ENCODE measurements at regions not wholly inside any gene's neighbourhood (a gene's known extent, or its start where the extent isn't known, plus 50 kb on each side); places are given as distances from the start of the nearest gene placed in this dataset.

- no peaks in the 10 kb centered on the region for H3K4me1 Mint-ChIP-seq
- no peak for ATAC-seq (replicated peaks)
- peaks cover 5 to 10% of the 10 kb centered on the region in 2 donors for H3K27me3 Mint-ChIP-seq
- DNase-seq: no peak
- H3K27ac Mint-ChIP-seq: no peak overlapping the region
- H3K4me3 Mint-ChIP-seq: no peak overlapping the region
- H3K9me3 Mint-ChIP-seq: no peaks in the 10 kb centered on the region
- H3K36me3 Mint-ChIP-seq: no peaks in the 10 kb centered on the region
Measured at GRCh38 chr18:46374850-46375249, 270.7 kb downstream of the HAUS1 start.

DNA sequence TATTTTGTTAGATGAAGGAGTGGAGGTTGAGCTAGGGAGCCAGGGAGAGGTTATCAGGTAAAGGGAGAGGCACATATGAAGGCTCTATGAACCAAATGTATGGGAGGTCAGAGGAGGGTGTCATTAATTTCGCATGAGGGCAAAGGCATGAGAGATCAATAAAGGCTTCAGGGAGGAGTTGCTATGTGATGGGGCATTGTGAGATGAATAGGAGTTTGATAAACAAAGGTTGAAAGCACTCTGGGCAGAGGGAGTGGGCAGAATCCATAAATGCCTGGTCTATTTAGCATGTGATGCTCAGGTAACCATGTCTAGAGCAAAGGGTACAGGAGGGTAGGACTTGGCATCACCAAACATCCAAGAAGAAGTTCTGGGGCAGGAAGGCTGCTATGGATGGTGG lies 273.4 kb downstream of the HAUS1 start:
- no peak overlapping the region for H3K27ac Mint-ChIP-seq
- H3K27me3 Mint-ChIP-seq: peaks cover 5 to 10% of the 10 kb centered on the region in 2 donors
- ATAC-seq (replicated peaks) (no peak), DNase-seq (no peak)
- H3K9me3 Mint-ChIP-seq: no peaks in the 10 kb centered on the region
- H3K4me1 Mint-ChIP-seq: no peaks in the 10 kb centered on the region
- no peaks in the 10 kb centered on the region for H3K36me3 Mint-ChIP-seq
- H3K4me3 Mint-ChIP-seq: no peak overlapping the region

- ATAC-seq (replicated peaks): no peak
- Mint-ChIP-seq H3K27ac (no peak overlapping the region), H3K27me3 (peaks cover 5 to 10% of the 10 kb centered on the region in 2 donors), H3K4me1 (no peaks in the 10 kb centered on the region), H3K4me3 (no peak overlapping the region), H3K9me3 (no peaks in the 10 kb centered on the region), H3K36me3 (no peaks in the 10 kb centered on the region)
- DNase-seq: no peak
Measured at GRCh38 chr18:46378126-46378863, 274.1 kb downstream of the HAUS1 start.

GRCh38 chr18:46378864-46379207 lies 274.7 kb downstream of the HAUS1 start:
- Mint-ChIP-seq H3K27ac (no peak overlapping the region), H3K9me3 (no peaks in the 10 kb centered on the region), H3K36me3 (no peaks in the 10 kb centered on the region), H3K4me1 (no peaks in the 10 kb centered on the region), H3K4me3 (no peak overlapping the region), H3K27me3 (peaks cover 5 to 10% of the 10 kb centered on the region in 2 donors)
- DNase-seq (no peak), ATAC-seq (replicated peaks) (no peak)

- ATAC-seq (replicated peaks) (no peak), DNase-seq (no peak)
- Mint-ChIP-seq H3K27me3 (peaks cover 1 to 10% of the 10 kb centered on the region in 2 donors), H3K36me3 (no peaks in the 10 kb centered on the region), H3K27ac (no peak overlapping the region), H3K4me3 (no peak overlapping the region), H3K4me1 (no peaks in the 10 kb centered on the region), H3K9me3 (no peaks in the 10 kb centered on the region)
Measured at GRCh38 chr18:46379323-46379950, 275.3 kb downstream of the HAUS1 start.

DNA sequence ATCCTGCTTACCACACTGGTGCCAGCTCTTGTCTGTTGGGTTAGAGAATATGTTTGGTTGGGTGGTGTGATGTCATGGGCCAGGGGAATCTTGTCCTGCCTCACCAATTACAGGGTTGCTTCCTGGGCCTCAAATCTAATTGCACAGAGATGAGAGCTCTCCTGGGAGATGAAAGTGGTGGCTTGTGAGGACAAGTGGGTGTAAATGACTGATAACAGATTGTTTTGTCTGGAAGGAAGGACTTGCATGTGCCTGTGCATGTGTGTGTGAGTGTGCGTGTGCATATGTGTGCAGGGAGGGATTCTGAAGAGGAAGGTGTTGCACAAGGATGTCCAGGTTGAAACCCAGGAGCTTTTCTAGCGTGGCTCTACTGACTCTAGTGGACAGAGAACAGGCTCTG lies 271.9 kb downstream of the LOXHD1 start:
- Mint-ChIP-seq H3K9me3 (no peaks in the 10 kb centered on the region), H3K27ac (no peak overlapping the region), H3K36me3 (no peaks in the 10 kb centered on the region), H3K4me1 (no peaks in the 10 kb centered on the region), H3K4me3 (no peak overlapping the region), H3K27me3 (peaks cover 0 to 9% of the 10 kb centered on the region in 2 donors)
- ATAC-seq (replicated peaks): no peak
- DNase-seq: no peak

DNA sequence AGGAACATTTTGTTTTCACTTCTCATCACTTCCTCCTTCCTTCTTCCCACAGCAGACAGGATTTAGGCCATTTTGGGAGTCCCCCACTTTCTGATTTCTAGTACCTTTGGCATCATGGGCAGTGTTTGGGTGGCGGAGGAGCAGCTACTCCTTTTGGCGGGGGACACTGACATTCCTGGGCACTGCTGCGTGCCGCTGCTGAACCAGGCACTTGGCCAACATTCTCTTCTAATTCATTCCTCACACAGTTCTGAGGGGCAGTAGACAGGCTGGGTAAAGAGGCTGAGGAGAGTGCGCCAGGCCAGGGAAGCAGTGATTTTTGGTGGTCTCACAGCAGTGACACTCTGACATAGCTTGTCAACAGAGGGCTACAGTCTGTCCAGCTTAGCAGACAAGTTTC lies 270.2 kb downstream of the LOXHD1 start:
- DNase-seq: no peak
- H3K9me3 Mint-ChIP-seq: no peaks in the 10 kb centered on the region
- no peak for ATAC-seq (replicated peaks)
- no peak overlapping the region for H3K27ac Mint-ChIP-seq
- H3K4me3 Mint-ChIP-seq: no peak overlapping the region
- H3K36me3 Mint-ChIP-seq: no peaks in the 10 kb centered on the region
- H3K4me1 Mint-ChIP-seq: no peaks in the 10 kb centered on the region
- H3K27me3 Mint-ChIP-seq: peaks cover 0 to 9% of the 10 kb centered on the region in 2 donors

GRCh38 chr18:46387441-46388131 lies 269.4 kb downstream of the LOXHD1 start:
- Mint-ChIP-seq H3K4me3 (no peak overlapping the region), H3K36me3 (no peaks in the 10 kb centered on the region), H3K27ac (no peak overlapping the region), H3K4me1 (no peaks in the 10 kb centered on the region), H3K9me3 (no peaks in the 10 kb centered on the region), H3K27me3 (peaks cover 0 to 9% of the 10 kb centered on the region in 2 donors)
- ATAC-seq (replicated peaks) (no peak), DNase-seq (no peak)

DNA sequence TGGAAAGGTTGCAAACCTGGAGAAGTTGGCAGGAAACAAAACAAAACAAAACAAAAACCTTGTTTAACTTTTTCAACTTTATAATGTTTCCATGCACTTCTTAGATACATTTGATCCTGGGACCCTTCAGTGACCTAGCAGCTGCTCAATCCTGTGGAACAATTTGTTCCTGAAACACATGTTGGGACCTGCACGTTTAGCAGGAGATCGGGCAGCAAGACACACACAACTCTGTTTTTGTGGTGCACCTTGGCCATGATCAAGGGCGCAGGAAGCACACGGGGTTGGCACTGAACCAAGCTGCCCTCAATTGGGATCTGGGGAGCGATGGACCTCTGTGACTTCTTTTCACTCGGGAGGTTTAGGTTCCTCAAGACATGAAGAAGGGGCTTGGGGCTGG lies 268.7 kb downstream of the LOXHD1 start:
- DNase-seq (no peak), ATAC-seq (replicated peaks) (no peak)
- H3K27ac Mint-ChIP-seq: no peak overlapping the region
- no peaks in the 10 kb centered on the region for H3K36me3 Mint-ChIP-seq
- no peaks in the 10 kb centered on the region for H3K9me3 Mint-ChIP-seq
- peaks cover 0 to 9% of the 10 kb centered on the region in 2 donors for H3K27me3 Mint-ChIP-seq
- H3K4me1 Mint-ChIP-seq: no peaks in the 10 kb centered on the region
- H3K4me3 Mint-ChIP-seq: no peak overlapping the region

DNA sequence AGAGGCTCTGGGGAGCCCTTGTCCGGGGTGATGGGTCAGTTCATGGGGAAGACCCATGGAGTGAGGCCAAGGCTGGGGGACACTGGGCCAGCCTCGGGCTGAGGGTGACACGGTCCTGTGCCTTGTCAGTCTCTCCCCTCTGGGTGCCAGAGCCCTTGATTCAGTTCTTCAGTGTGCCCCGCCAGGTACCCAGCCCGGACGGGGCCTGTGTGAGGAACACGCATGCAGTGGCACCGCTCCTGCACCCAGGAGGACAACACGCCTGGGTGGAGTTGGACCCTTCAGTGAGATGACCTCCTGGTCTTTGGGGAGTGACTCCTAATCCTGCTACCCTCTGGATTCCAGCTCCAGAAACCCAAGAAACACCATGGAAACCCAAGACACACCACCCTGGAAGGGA lies 264.4 kb downstream of the LOXHD1 start:
- Mint-ChIP-seq H3K9me3 (no peaks in the 10 kb centered on the region), H3K4me1 (peaks cover 3 to 4% of the 10 kb centered on the region in 2 donors), H3K27me3 (peaks cover 0 to 3% of the 10 kb centered on the region in 2 donors), H3K36me3 (no peaks in the 10 kb centered on the region), H3K4me3 (no peak overlapping the region), H3K27ac (no peak overlapping the region)
- ATAC-seq (replicated peaks): no peak
- DNase-seq: no peak

DNA sequence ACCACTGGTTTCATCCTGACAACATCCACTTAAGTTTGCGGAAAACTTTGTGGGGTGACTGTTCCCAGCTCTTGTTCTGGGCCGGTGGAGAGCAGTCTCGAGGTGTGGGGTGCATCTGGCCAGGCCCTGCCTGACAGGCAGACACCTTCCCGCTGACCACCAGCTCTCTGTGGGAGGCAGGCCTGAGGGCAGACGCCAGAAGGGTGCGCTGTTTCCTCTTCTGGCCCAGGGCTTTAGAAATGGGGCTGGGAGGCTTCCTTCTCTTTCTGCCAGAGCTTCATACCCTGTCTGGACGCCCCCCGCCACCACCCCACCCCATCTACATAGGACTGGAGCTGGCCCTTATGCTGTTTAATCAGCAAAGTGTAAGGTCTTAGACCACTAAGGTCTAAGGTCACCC lies 263.8 kb downstream of the LOXHD1 start:
- Mint-ChIP-seq H3K27me3 (peaks cover 0 to 9% of the 10 kb centered on the region in 2 donors), H3K36me3 (no peaks in the 10 kb centered on the region), H3K9me3 (no peaks in the 10 kb centered on the region), H3K4me1 (peaks cover 4 to 8% of the 10 kb centered on the region in 2 donors), H3K4me3 (no peak overlapping the region), H3K27ac (no peak overlapping the region)
- DNase-seq: no peak
- no peak for ATAC-seq (replicated peaks)

DNA sequence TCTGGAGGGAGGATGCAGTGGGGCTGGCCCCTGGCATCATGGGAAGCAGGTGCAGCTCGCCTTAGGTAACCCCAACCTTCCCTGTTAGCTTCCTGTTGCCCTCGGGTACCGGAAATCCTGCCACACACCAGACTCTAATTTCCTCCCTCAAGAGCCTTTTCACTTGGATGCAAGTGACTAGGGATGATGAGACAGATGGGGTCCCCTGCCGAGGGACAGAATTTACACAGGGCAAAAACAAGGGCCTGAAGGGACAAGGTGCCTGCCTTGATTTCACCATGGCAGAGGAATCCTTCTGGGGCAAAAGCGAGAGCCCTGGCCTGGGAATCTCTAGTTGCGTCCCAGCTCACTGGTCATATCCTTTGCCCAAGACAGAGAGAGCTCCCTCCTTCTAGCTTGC lies 263.1 kb downstream of the LOXHD1 start:
- H3K27ac Mint-ChIP-seq: no peak overlapping the region
- H3K4me3 Mint-ChIP-seq: no peak overlapping the region
- DNase-seq: no peak
- no peaks in the 10 kb centered on the region for H3K36me3 Mint-ChIP-seq
- H3K27me3 Mint-ChIP-seq: peaks cover 0 to 9% of the 10 kb centered on the region in 2 donors
- no peaks in the 10 kb centered on the region for H3K9me3 Mint-ChIP-seq
- no peak for ATAC-seq (replicated peaks)
- H3K4me1 Mint-ChIP-seq: peaks cover 4 to 9% of the 10 kb centered on the region in 2 donors

GRCh38 chr18:46395795-46396194 lies 261.2 kb downstream of the LOXHD1 start:
- Mint-ChIP-seq H3K36me3 (no peaks in the 10 kb centered on the region), H3K4me3 (no peak overlapping the region), H3K27me3 (peaks cover 7 to 16% of the 10 kb centered on the region in 2 donors), H3K4me1 (peaks cover 4 to 12% of the 10 kb centered on the region in 2 donors), H3K9me3 (no peaks in the 10 kb centered on the region), H3K27ac (no peak overlapping the region)
- ATAC-seq (replicated peaks) (no peak), DNase-seq (no peak)

DNA sequence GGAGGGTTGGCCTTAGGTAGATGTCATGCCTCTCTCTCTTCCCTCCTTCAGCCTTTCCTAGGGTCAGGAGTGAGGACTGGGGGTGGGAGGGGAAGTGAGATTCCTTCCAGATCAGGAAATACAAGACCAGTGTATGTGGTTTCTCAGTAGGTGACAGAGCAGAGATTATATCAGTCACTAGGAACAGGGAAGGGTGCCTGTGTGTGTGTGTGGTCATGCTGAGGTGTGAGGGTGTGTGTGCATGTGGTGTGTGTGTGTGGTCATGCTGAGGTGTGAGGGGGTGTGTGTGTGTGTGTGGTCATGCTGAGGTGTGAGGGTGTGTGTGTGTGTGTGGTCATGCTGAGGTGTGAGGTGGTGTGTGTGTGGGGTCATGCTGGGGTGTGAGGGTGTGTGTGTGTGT lies 259.8 kb downstream of the LOXHD1 start:
- Mint-ChIP-seq H3K9me3 (no peaks in the 10 kb centered on the region), H3K27me3 (peaks cover 7 to 16% of the 10 kb centered on the region in 2 donors), H3K27ac (no peak overlapping the region), H3K4me1 (peaks cover 4 to 12% of the 10 kb centered on the region in 2 donors), H3K36me3 (no peaks in the 10 kb centered on the region), H3K4me3 (no peak overlapping the region)
- ATAC-seq (replicated peaks) (no peak), DNase-seq (no peak)

DNA sequence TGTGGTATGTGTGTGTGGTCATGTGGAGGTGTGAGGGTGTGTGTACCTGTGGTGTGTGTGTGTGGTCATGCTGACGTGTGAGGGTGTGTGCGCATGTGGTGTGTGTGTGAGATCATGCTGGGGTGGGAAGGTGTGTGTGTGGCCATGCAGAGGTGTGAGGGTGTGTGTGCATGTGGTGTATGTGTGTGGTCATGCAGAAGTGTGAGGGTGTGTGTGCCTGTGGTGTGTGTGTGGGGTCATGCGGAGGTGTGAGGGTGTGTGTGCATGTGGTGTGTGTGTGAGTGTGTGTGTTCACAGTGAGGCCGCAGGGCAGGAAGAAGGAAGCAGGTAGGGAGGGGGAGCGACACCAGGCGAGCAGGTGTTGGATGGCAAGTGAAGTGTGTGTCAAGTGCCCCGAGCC lies 259.0 kb downstream of the LOXHD1 start:
- Mint-ChIP-seq H3K27ac (no peak overlapping the region), H3K4me3 (no peak overlapping the region), H3K27me3 (peaks cover 7 to 16% of the 10 kb centered on the region in 2 donors), H3K36me3 (no peaks in the 10 kb centered on the region), H3K9me3 (no peaks in the 10 kb centered on the region), H3K4me1 (peaks cover 4 to 12% of the 10 kb centered on the region in 2 donors)
- DNase-seq: no peak
- no peak for ATAC-seq (replicated peaks)
